ENCODE measurements at regions not wholly inside any gene's neighbourhood (a gene's known extent, or its start where the extent isn't known, plus 50 kb on each side); places are given as distances from the start of the nearest gene placed in this dataset.
A peak's percentile ranks its signal among the peaks of the same experiment; 100 is the strongest.
"Not testable (repeated sequence)": the region's sequence is repeated elsewhere in the genome, so short reads cannot be mapped to it uniquely, and the experiment has no call there.

- DNase-seq (ENCODE audit: low spot score): no peak
Measured at GRCh38 chr5:96203761-96204160, 229.3 kb downstream of the PCSK1 start.

GRCh38 chr5:96201503-96201902 lies 231.5 kb downstream of the PCSK1 start:
- DNase-seq (ENCODE audit: low spot score): no peak

GRCh38 chr5:96200641-96201040 lies 232.4 kb downstream of the PCSK1 start:
- DNase-seq (ENCODE audit: low spot score): no peak

- DNase-seq (ENCODE audit: low spot score): no peak
Measured at GRCh38 chr5:96199713-96200183, 233.3 kb downstream of the PCSK1 start.

DNA sequence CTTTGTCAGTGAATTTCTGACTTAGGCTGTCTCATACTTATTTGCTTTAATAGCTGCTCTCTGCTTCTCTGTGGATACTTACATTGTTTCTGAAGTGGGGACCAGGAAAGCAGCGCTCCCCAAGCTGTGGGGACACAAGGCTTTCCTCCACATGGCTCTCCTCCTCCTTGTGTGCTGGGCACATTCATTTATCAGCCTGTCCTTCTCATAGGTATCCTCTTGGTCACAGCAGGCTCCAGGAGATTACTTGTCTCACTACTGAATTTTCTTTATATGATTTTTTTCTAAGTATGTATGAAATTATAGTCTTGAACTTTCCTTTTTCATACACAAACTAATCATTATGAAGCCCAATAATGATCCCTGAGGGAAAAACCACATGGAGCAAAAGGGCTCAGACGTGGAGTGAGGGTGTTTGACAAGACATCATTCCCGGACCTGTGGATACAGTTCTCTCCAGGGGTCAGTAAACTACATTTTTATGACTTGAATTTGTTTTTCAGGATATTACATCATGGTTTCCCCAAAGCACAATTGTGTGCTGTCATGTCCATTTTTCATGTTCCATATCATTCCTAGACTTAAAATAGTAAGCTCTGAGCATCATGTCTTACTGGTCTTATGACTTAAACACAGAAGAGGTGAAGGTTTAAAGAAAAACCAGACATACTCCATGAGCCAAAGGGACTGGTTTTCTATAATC lies 234.5 kb downstream of the PCSK1 start:
- DNase-seq (ENCODE audit: low spot score): no peak

DNA sequence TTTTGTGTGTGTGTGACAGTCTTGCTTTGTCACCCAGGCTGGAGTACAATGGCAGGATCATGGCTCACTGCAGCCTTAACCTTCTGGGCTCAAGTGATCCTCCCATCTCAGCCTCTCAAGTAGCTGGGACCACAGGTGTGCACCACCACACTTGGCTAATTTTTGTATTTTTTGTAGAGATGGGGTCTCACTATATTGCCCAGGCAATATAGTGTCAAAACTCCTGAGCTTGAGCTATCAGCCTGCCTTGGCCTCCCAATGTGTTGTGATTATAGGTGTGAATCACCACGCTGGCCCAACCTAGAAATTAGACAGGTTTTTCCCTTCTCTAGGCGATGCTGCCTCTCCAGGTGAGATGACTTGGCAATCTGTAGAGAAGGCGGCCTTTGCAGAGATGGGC lies 235.3 kb downstream of the PCSK1 start:
- not testable (repeated sequence) for DNase-seq (ENCODE audit: low spot score)

- DNase-seq (ENCODE audit: low spot score): no peak
Measured at GRCh38 chr5:96197347-96197746, 235.7 kb upstream of the ELL2 start.

DNA sequence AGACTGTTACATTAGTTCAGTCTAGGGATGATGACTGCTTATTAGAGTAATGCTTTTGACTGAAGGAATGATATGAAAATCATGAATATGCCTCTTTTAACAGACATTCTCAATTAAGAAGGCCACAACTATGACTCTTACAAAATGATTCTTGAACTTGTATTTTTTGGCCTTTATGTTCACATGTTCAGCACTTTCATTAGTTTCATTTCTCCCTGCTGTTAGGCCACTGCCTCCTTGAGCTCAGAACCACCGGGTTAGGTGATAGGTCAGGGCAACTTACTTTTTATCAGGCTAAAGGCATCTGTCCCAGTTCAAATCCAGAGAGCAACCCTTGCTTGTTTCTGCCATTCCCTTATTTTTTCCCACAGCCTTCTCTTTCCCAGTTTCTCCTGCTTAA lies 235.2 kb upstream of the ELL2 start:
- DNase-seq (ENCODE audit: low spot score): peak; percentile 25

- DNase-seq (ENCODE audit: low spot score): no peak
Measured at GRCh38 chr5:96196407-96196806, 234.8 kb upstream of the ELL2 start.

GRCh38 chr5:96195123-96195522 lies 233.5 kb upstream of the ELL2 start:
- peak; percentile 41 for DNase-seq (ENCODE audit: low spot score)

DNA sequence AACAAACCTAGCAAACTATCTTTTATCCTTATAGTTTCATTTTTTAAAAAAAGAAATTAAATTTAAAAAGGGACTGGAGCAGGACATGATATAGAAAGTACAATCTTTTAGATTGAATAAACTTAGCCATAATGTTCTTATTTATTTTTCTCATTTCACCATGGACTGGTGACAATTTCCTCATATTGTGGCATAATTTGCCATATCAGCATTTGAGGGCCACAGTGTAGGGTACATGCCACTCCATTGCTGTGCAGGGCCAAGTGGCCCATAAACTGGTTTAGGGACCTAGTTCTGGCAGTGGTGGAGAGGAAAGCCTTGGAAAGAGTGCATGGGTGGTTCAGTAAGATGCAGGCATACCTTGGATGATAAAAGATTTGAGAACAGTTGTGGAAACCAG lies 232.9 kb upstream of the ELL2 start:
- no peak for DNase-seq (ENCODE audit: low spot score)

DNA sequence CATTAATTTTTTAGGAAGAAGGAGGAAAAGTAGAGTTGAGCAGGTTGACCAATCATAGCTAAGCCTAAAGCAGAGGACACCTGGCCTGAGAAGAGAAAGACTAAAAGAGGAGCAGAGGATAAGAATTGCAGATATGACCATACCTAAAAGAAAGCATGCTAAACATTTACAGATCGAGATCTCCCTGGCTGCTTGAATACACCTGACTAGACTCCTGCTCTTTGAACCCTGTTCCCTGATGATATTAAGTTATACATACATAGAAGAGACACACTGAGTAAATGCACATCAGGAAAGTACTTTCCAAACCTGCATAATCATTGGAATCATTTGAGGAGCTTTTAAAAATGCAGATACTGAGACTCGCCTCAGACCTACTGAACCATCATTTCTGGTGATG lies 232.3 kb upstream of the ELL2 start:
- DNase-seq (ENCODE audit: low spot score): no peak

DNA sequence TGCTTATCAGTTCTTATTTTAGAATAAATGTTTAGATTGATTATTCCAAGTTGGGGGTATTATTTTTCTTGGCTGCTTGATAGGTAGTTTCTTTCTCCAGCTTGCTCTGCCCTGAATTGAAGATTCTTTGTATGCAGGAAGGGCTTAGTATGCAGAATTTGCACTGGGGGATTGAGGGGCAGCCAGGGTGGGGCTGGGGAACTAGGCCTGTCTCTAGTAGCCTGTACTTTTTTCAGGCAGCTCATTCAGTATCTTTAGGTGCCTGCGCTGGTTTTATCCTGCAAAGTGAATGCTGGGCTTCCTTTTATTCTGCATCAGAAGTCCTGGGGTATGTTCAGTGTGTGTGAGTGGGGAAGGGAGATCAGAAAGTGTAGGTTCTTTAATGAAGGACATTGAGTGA lies 228.3 kb upstream of the ELL2 start:
- DNase-seq (ENCODE audit: low spot score): no peak

GRCh38 chr5:96189028-96189826 lies 227.6 kb upstream of the ELL2 start:
- no peak for DNase-seq (ENCODE audit: low spot score)

DNA sequence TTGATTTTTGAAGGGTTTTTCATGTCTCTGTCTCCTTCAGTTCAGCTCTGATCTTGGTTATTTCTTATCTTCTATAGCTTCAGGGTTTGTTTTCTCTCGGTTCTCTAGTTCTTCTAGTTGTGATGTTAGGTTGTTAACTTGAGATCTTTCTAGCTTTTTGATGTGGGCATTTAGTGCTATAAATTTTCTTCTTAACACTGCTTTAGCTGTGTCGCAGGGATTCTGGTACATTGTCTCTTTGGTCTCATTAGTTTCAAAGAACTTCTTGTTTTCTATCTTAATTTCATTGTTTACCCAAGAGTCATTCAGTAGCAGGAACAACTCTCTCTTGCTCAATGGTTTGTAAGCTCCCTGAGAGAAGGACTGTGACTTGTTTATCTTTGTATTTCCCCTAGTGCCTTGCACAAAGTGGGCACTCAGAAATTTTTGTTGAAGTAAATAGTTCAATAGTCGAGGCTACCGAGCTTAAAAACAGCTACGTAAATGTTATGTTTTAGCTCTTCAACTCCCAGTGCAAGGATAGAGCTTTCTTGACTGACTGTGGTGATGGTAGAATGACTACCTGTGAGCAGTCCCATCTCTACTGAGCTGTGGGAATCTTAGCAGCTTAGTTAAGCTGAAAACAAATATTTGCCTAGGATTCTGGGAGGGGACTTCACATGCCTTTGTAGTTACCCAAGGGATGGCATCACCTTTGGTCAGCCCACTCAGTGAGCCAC lies 225.8 kb upstream of the ELL2 start:
- DNase-seq (ENCODE audit: low spot score): no peak

DNA sequence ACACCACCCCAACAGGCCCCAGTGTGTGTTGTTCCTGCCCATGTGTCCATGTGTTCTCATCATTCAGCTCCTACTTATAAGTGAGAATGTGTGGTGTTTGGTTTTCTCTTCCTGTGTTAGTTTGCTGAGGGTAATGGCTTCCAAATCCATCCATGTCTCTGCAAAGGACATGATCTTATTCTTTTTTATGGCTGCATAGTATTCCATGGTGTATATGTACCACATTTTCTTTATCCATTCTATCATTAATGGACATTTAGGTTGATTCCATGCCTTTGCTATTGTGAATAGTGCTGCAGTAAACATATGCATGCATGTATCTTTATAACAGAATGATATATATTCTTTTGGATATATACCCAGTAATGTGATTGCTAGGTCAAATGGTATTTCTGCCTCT lies 222.9 kb upstream of the ELL2 start:
- not testable (repeated sequence) for DNase-seq (ENCODE audit: low spot score)

DNA sequence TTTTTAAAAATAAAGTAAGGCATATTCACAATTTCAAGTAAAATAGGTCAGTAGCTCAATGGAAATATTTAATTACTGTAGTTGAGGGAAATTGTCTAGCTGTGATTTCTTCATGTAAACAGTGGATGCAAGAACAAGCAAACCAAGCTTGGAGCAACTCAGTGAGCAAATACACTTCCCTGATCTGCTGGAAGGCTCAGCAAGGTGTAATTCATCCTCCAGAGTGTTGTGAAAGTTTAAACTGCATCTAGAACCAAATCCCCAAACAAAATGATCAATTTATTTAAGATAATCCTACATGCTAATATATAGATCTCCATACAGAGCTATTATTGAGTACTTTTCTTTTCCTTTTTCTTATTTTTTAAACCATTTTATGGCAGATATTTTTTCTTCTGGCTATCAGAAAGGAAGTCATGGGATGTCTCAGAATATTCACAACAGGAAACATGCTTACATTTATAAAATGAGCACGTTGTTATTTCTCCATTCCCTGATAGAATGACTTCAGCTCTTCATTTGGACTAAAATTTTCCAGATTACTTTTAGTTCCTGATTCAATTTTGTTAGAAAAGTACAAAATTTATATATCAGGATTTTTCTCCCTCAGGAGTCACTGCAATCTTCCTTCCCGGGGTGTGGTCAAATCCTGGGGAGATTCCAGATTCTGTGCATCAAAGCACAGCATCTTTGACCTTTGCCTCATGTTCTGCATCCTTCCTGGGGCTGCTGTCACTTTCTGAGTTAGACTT lies 219.2 kb upstream of the ELL2 start:
- no peak for DNase-seq (ENCODE audit: low spot score)

DNA sequence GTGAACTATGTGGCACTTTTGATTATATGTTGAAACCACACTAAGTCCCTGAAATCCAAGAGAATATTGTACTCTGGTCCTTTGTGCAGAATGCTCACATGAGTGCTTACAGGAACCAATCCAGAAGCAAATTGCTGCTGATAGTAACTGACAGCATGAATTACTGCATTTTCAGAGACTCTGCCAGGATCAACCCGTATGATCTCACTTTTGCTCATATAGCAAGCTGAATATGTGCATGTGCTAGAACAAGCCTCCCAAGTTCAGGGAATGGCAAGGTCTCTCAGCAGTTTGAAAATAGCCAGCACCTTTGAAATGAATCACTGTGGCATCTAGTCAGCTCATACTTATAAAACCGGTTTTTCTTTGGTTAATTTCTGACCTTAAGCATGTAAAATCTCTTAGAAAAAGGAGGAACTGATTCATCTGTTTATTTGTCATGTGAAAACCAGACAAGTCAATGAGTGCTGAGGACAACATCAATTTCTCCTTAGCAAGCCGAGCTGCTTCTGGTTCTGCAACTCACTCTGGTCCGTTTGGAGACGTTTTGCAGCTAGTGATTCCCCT lies 215.7 kb upstream of the ELL2 start:
- peak; percentile 52 for DNase-seq (ENCODE audit: low spot score)

DNA sequence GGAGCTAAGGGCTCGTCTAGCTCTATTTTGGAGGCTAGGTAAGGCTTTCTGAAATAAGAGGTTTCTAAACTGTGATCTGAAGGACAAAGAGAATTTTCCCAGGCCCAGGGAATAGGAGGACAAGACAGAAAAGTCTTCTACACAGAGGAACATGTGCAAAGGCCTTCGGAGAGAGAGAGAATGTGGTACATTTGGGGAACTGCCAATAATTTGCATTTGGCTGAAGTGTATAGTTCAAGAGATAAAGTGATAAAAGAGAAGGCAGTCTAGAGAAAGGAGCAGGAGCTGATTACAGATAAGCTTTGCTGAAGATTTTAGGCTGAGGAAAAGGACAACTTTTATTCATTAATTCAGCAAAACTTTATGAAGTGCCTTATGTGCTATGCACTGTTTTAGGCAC lies 214.4 kb upstream of the ELL2 start:
- DNase-seq (ENCODE audit: low spot score): no peak

GRCh38 chr5:96175090-96175489 lies 213.4 kb upstream of the ELL2 start:
- no peak for DNase-seq (ENCODE audit: low spot score)

DNA sequence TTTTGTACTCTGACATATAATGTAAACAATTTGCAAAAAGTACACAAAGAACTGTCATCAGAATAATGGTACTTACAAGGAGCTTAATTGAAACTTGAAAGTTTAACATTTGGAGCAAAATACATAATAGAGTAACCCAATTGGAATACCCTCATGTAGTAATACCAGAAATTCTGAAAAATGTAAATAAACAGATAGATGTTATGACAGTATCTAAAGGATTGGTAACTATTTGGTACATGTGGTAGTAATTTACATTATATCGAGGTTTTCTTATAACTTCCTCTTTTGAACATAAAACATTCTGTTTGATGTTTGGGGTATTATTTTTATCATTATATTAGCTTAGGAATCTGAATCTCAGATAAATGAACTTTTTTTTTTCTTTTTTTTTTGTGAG lies 211.7 kb upstream of the ELL2 start:
- DNase-seq (ENCODE audit: low spot score): no peak

GRCh38 chr5:96172436-96172835 lies 210.8 kb upstream of the ELL2 start:
- DNase-seq (ENCODE audit: low spot score): peak; percentile 73

Data from GM03348 (cell line).